OCI-LY7 (cell line): ENCODE measurements at regions not wholly inside any gene's neighbourhood (a gene's known extent, or its start where the extent isn't known, plus 50 kb on each side); places are given as distances from the start of the nearest gene placed in this dataset.

Experiments used
- BruUV-seq: library from RNA; stranded (reverse); fragments of 400-500 nt; replicated peaks from 2 replicates; lab custom pipeline; 2021; lab: Mats Ljungman, UMichigan
- CTCF ChIA-PET: fragments of 300-600 bp; sonication (Branson Sonifier 250); formaldehyde crosslinking; loops from one replicate; lab custom pipeline; 2022; ENCODE audit warnings: antibody characterized with exemption; ENCODE audit not compliant: unreplicated experiment; lab: Charles Lee
- POLR2A ChIA-PET: fragments of 300-600 bp; sonication (Branson Sonifier 250); formaldehyde crosslinking; loops from one replicate; lab custom pipeline; 2022; ENCODE audit warnings: antibody characterized with exemption; lab: Charles Lee
- DNase-seq: peaks from one replicate; pipeline ENCODE4 v3.0.0-alpha.2; 2015; ENCODE audit warnings: low spot score
- H2AFZ ChIP-seq: fragments of 200-600 bp; sonication (generic), shearing (Covaris generic); 2 replicates; pipeline ENCODE4 v1.6.1; 2014; ENCODE audit warnings: mild to moderate bottlenecking, antibody characterized with exemption, low read length, moderate library complexity
- H3K27ac ChIP-seq: fragments of 200-600 bp; sonication (generic); 2 replicates; pipeline ENCODE4 v1.5.1; 2014; ENCODE audit warnings: mixed run types, low read depth, mild to moderate bottlenecking, moderate library complexity, low read length, inconsistent platforms; ENCODE audit not compliant: poor library complexity, severe bottlenecking
- H3K36me3 ChIP-seq: fragments of 200-600 bp; sonication (generic); 2 replicates; pipeline ENCODE4 v1.6.1; 2014; ENCODE audit warnings: mild to moderate bottlenecking, antibody characterized with exemption, low read length, moderate library complexity, mixed read lengths; ENCODE audit not compliant: insufficient read depth
- H3K4me1 ChIP-seq: fragments of 200-600 bp; sonication (generic); 2 replicates; pipeline ENCODE4 v1.5.1; 2014; ENCODE audit warnings: mild to moderate bottlenecking, low read length; ENCODE audit not compliant: insufficient read depth, poor library complexity, severe bottlenecking
- H3K4me2 ChIP-seq: fragments of 200-600 bp; sonication (generic); 2 replicates; pipeline ENCODE4 v1.6.1; 2014; ENCODE audit warnings: mild to moderate bottlenecking, low read length
- H3K4me3 ChIP-seq: fragments of 200-600 bp; sonication (generic); 2 replicates; pipeline ENCODE4 v1.5.1; 2014; ENCODE audit warnings: mild to moderate bottlenecking, low read depth, low read length; ENCODE audit not compliant: poor library complexity, severe bottlenecking
- H3K79me2 ChIP-seq: fragments of 200-600 bp; sonication (generic); 2 replicates; pipeline ENCODE4 v1.6.1; 2016; ENCODE audit warnings: low read depth, mild to moderate bottlenecking, low read length, moderate library complexity, mixed read lengths; ENCODE audit not compliant: insufficient read depth
- H3K9me2 ChIP-seq: fragments of 200-600 bp; sonication (generic); 2 replicates; pipeline ENCODE4 v1.6.1; 2016; ENCODE audit warnings: mild to moderate bottlenecking, low read length, mixed read lengths; ENCODE audit not compliant: insufficient read depth
- H3K9me3 ChIP-seq: fragments of 200-600 bp; sonication (generic); 2 replicates; pipeline ENCODE4 v1.6.1; 2014; ENCODE audit warnings: mild to moderate bottlenecking, mixed run types, low read length, mixed read lengths
- H4K20me1 ChIP-seq: fragments of 200-600 bp; sonication (generic); 2 replicates; pipeline ENCODE4 v1.6.1; 2014; ENCODE audit warnings: mild to moderate bottlenecking, antibody characterized with exemption, low read length, moderate library complexity, mixed read lengths; ENCODE audit not compliant: insufficient read depth
- CTCF ChIP-seq: fragments of 200-600 bp; sonication (generic); conservative IDR thresholded peaks from 2 replicates; pipeline ENCODE4 v1.5.1; 2014; ENCODE audit warnings: mild to moderate bottlenecking, antibody characterized with exemption, low read length, moderate library complexity, mixed read lengths
- EZH2phosphoT487 ChIP-seq: fragments of 200-600 bp; sonication (generic); IDR thresholded peaks from 2 replicates; pipeline ENCODE4 v1.6.1; 2018; ENCODE audit warnings: low read depth, borderline replicate concordance, mild to moderate bottlenecking, mixed run types, antibody characterized with exemption, low read length, moderate library complexity, mixed read lengths
- intact Hi-C: fragments of 100-400 bp; cut with micrococcal nuclease; formaldehyde crosslinking; loops from one replicate; pipeline ENCODE4 v1.10.0; 2022; ENCODE audit not compliant: unreplicated experiment

- Histone ChIP-seq H2AFZ (peak overlapping the region; percentile 37; the same call in 1 of the 2 replicates), H3K9me2 (no peaks in the 10 kb centered on the region), H3K4me2 (peak overlapping the region; percentile 44), H4K20me1 (no peaks in the 10 kb centered on the region), H3K36me3 (no peaks in the 10 kb centered on the region), H3K4me3 (peak overlapping the region; percentile 12), H3K4me1 (peaks cover 15% of the 10 kb centered on the region), H3K9me3 (peaks cover 7% of the 10 kb centered on the region; the same call in 1 of the 2 replicates), H3K27ac (no peak overlapping the region), H3K79me2 (no peaks in the 10 kb centered on the region)
- intact Hi-C loops = no loop called here
- POLR2A ChIA-PET = no interaction called here
- peak; percentile 29 for DNase-seq
- CTCF ChIA-PET = no interaction called here
- no peak for TF ChIP-seq CTCF
- no peak for TF ChIP-seq EZH2phosphoT487
- no TSS peak for BruUV-seq
Observed at GRCh38 chr1:4118746-4119515, 218.9 kb upstream of the C1orf174 start.

DNA sequence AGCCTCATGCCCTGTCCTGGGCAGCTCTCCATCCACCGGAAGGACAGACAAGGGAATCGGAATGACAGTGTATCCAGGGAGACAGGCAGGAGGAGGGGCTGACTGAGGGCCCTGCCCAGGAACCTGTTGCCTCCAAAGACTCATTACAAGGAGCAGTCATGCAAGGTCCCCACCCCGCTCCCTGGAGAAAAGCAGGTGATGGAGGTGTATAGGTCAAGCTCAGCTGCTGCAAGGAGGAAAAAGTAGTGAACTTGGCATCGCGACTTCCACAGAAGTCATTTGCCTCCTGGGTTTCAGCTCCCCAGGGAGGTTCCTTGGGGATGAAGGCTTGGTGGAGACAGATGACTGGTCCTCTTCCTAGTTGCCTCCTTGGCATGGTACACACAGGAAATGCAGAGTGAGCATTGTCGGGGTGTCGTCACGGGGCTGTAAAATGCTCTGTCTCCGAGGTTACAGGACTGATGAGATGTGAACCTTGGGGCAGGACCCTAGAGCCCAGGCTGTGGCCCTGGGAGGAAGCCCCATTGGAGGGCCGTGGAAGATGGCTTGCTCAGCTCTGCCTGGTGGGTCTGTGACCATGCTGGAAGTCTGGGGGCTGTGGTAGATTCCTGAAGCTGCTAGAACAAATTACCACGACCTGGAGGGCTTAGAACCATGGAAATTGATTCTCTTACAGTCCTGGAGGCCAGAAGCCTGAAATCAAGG lies 219.6 kb upstream of the C1orf174 start:
- no peak for TF ChIP-seq CTCF
- ChIA-PET POLR2A (interaction anchor here (1.2 kb wide), 1 partner anchor 50 kb away, joined by 3 read pairs; no protein-coding TSS in a partner anchor), CTCF (no interaction called here)
- H3K36me3 ChIP-seq = no peaks in the 10 kb centered on the region
- H3K27ac ChIP-seq = no peak overlapping the region
- H2AFZ ChIP-seq = peak overlapping the region; percentile 37; the same call in 1 of the 2 replicates
- no peaks in the 10 kb centered on the region for H3K9me2 ChIP-seq
- peaks cover 15% of the 10 kb centered on the region for H3K4me1 ChIP-seq
- no TSS peak for BruUV-seq
- no peaks in the 10 kb centered on the region for H3K9me3 ChIP-seq
- no peak for DNase-seq
- no peaks in the 10 kb centered on the region for H4K20me1 ChIP-seq
- no peaks in the 10 kb centered on the region for H3K79me2 ChIP-seq
- H3K4me2 ChIP-seq = peak overlapping the region; percentile 44
- H3K4me3 ChIP-seq = peak overlapping the region; percentile 12
- intact Hi-C loops = no loop called here
